ENCODE measurements at regions not wholly inside any gene's neighbourhood (a gene's known extent, or its start where the extent isn't known, plus 50 kb on each side); places are given as distances from the start of the nearest gene placed in this dataset.

- Histone ChIP-seq H2AFZ (ENCODE audit: low read depth, low read length) (no peak overlapping the region), H3K18ac (ENCODE audit: low read depth in 1 of 2, low read length in 2 of 2) (no peak overlapping the region), H3K23ac (ENCODE audit: low read length in 2 of 2) (no peak overlapping the region), H2BK15ac (ENCODE audit: low read depth, poor library complexity, severe bottlenecking) (no peak overlapping the region), H3K4me1 (ENCODE audit: control insufficient read depth, insufficient read depth, low read depth, low read length) (no peaks in the 10 kb centered on the region), H4K91ac (ENCODE audit: low read length) (no peak overlapping the region), H3K4me3 (ENCODE audit: insufficient read depth in 1 of 2, low read depth in 1 of 2, low read length in 2 of 2) (no peak overlapping the region), H2AK5ac (ENCODE audit: low read length, severe bottlenecking) (no peak overlapping the region), H2BK5ac (ENCODE audit: low read depth, low read length, poor library complexity, severe bottlenecking) (no peak overlapping the region), H3K9me3 (ENCODE audit: control insufficient read depth, low read length) (no peaks in the 10 kb centered on the region), H3K79me1 (replicated peaks; ENCODE audit: low read length, poor library complexity, severe bottlenecking) (no peaks in the 10 kb centered on the region), H3K27ac (ENCODE audit: low read length, poor library complexity, severe bottlenecking) (no peak overlapping the region), H3K9ac (ENCODE audit: low read length) (no peak overlapping the region), H2BK120ac (ENCODE audit: low read depth, low read length) (no peak overlapping the region), H2BK12ac (ENCODE audit: low read length in 2 of 2) (no peak overlapping the region), H3K27me3 (ENCODE audit: control insufficient read depth in 1 of 2, insufficient read depth in 1 of 2, low read length in 2 of 2) (no peaks in the 10 kb centered on the region), H3K4ac (ENCODE audit: low read depth in 1 of 2, low read length in 2 of 2) (no peak overlapping the region), H3K36me3 (ENCODE audit: control insufficient read depth in 1 of 2, insufficient read depth in 2 of 2, low read depth in 1 of 2, low read length in 2 of 2) (no peaks in the 10 kb centered on the region), H4K8ac (ENCODE audit: low read length) (no peak overlapping the region), H3K14ac (ENCODE audit: low read length in 2 of 2) (no peak overlapping the region), H3K4me2 (ENCODE audit: low read length, poor library complexity, severe bottlenecking) (no peak overlapping the region)
- peak; percentile 68 for DNase-seq
- 63% methylated on average over 3 of the region's 4 CpGs for WGBS
These were observed 54.2 kb upstream of the MCTP2 start for GRCh38 chr15:94177112-94177511.

- Histone ChIP-seq H2AFZ (ENCODE audit: low read depth, low read length) (no peak overlapping the region), H2AK5ac (ENCODE audit: low read length, severe bottlenecking) (no peak overlapping the region), H4K91ac (ENCODE audit: low read length) (no peak overlapping the region), H3K18ac (ENCODE audit: low read depth in 1 of 2, low read length in 2 of 2) (no peak overlapping the region), H3K4me2 (ENCODE audit: low read length, poor library complexity, severe bottlenecking) (no peak overlapping the region), H3K9ac (ENCODE audit: low read length) (no peak overlapping the region), H3K79me1 (replicated peaks; ENCODE audit: low read length, poor library complexity, severe bottlenecking) (no peaks in the 10 kb centered on the region), H3K14ac (ENCODE audit: low read length in 2 of 2) (no peak overlapping the region), H3K4ac (ENCODE audit: low read depth in 1 of 2, low read length in 2 of 2) (peak overlapping the region in 1 of 2 experiments; percentile 79), H2BK12ac (ENCODE audit: low read length in 2 of 2) (no peak overlapping the region), H3K4me3 (ENCODE audit: insufficient read depth in 1 of 2, low read depth in 1 of 2, low read length in 2 of 2) (no peak overlapping the region), H2BK5ac (ENCODE audit: low read depth, low read length, poor library complexity, severe bottlenecking) (no peak overlapping the region), H3K36me3 (ENCODE audit: control insufficient read depth in 1 of 2, insufficient read depth in 2 of 2, low read depth in 1 of 2, low read length in 2 of 2) (no peaks in the 10 kb centered on the region), H3K9me3 (ENCODE audit: control insufficient read depth, low read length) (peaks cover 4% of the 10 kb centered on the region), H2BK15ac (ENCODE audit: low read depth, poor library complexity, severe bottlenecking) (no peak overlapping the region), H3K27ac (ENCODE audit: low read length, poor library complexity, severe bottlenecking) (no peak overlapping the region), H2BK120ac (ENCODE audit: low read depth, low read length) (peak overlapping the region; percentile 34), H3K23ac (ENCODE audit: low read length in 2 of 2) (no peak overlapping the region), H3K27me3 (ENCODE audit: control insufficient read depth in 1 of 2, insufficient read depth in 1 of 2, low read length in 2 of 2) (no peaks in the 10 kb centered on the region), H4K8ac (ENCODE audit: low read length) (no peak overlapping the region), H3K4me1 (ENCODE audit: control insufficient read depth, insufficient read depth, low read depth, low read length) (no peaks in the 10 kb centered on the region)
- 81% methylated on average over 1 of the region's 1 CpG for WGBS
- DNase-seq, result peak; percentile 30
These were observed 55.9 kb upstream of the MCTP2 start for GRCh38 chr15:94175420-94175819.

- H4K91ac ChIP-seq (ENCODE audit: low read length), result no peak overlapping the region
- no peaks in the 10 kb centered on the region for H3K79me1 ChIP-seq (replicated peaks; ENCODE audit: low read length, poor library complexity, severe bottlenecking)
- no peak overlapping the region for H2AFZ ChIP-seq (ENCODE audit: low read depth, low read length)
- no peaks in the 10 kb centered on the region for H3K27me3 ChIP-seq (ENCODE audit: control insufficient read depth in 1 of 2, insufficient read depth in 1 of 2, low read length in 2 of 2)
- H3K4ac ChIP-seq (ENCODE audit: low read depth in 1 of 2, low read length in 2 of 2), result peak overlapping the region in 1 of 2 experiments; percentile 26
- H3K18ac ChIP-seq (ENCODE audit: low read depth in 1 of 2, low read length in 2 of 2), result peak overlapping the region in 1 of 2 experiments; percentile 4
- no peak overlapping the region for H3K4me2 ChIP-seq (ENCODE audit: low read length, poor library complexity, severe bottlenecking)
- no peak overlapping the region for H3K23ac ChIP-seq (ENCODE audit: low read length in 2 of 2)
- H2BK15ac ChIP-seq (ENCODE audit: low read depth, poor library complexity, severe bottlenecking), result no peak overlapping the region
- no peaks in the 10 kb centered on the region for H3K4me1 ChIP-seq (ENCODE audit: control insufficient read depth, insufficient read depth, low read depth, low read length)
- H2BK120ac ChIP-seq (ENCODE audit: low read depth, low read length), result no peak overlapping the region
- no peak overlapping the region for H3K4me3 ChIP-seq (ENCODE audit: insufficient read depth in 1 of 2, low read depth in 1 of 2, low read length in 2 of 2)
- no peak overlapping the region for H3K9ac ChIP-seq (ENCODE audit: low read length)
- H3K27ac ChIP-seq (ENCODE audit: low read length, poor library complexity, severe bottlenecking), result no peak overlapping the region
- H3K14ac ChIP-seq (ENCODE audit: low read length in 2 of 2), result no peak overlapping the region
- H4K8ac ChIP-seq (ENCODE audit: low read length), result no peak overlapping the region
- peaks cover 4% of the 10 kb centered on the region for H3K9me3 ChIP-seq (ENCODE audit: control insufficient read depth, low read length)
- H2BK5ac ChIP-seq (ENCODE audit: low read depth, low read length, poor library complexity, severe bottlenecking), result no peak overlapping the region
- DNase-seq, result peak; percentile 96
- no peaks in the 10 kb centered on the region for H3K36me3 ChIP-seq (ENCODE audit: control insufficient read depth in 1 of 2, insufficient read depth in 2 of 2, low read depth in 1 of 2, low read length in 2 of 2)
- H2AK5ac ChIP-seq (ENCODE audit: low read length, severe bottlenecking), result no peak overlapping the region
- peak overlapping the region in 1 of 2 experiments; percentile 52 for H2BK12ac ChIP-seq (ENCODE audit: low read length in 2 of 2)
These were observed 57.0 kb upstream of the MCTP2 start for GRCh38 chr15:94174399-94174802.

- H3K4me3 ChIP-seq (ENCODE audit: insufficient read depth in 1 of 2, low read depth in 1 of 2, low read length in 2 of 2), result no peak overlapping the region
- H3K36me3 ChIP-seq (ENCODE audit: control insufficient read depth in 1 of 2, insufficient read depth in 2 of 2, low read depth in 1 of 2, low read length in 2 of 2), result no peaks in the 10 kb centered on the region
- H2BK5ac ChIP-seq (ENCODE audit: low read depth, low read length, poor library complexity, severe bottlenecking), result no peak overlapping the region
These were observed 63.1 kb upstream of the MCTP2 start for GRCh38 chr15:94168250-94168649.

More at GRCh38 chr15:94168250-94168649, 63.1 kb upstream of the MCTP2 start:
- 74% methylated on average over 8 of the region's 8 CpGs for WGBS
- DNase-seq, result no peak
- Histone ChIP-seq H2BK15ac (ENCODE audit: low read depth, poor library complexity, severe bottlenecking) (no peak overlapping the region), H3K27ac (ENCODE audit: low read length, poor library complexity, severe bottlenecking) (no peak overlapping the region), H3K4me1 (ENCODE audit: control insufficient read depth, insufficient read depth, low read depth, low read length) (no peaks in the 10 kb centered on the region), H3K14ac (ENCODE audit: low read length in 2 of 2) (no peak overlapping the region), H3K9me3 (ENCODE audit: control insufficient read depth, low read length) (peaks cover 4% of the 10 kb centered on the region), H2BK12ac (ENCODE audit: low read length in 2 of 2) (no peak overlapping the region), H3K4me2 (ENCODE audit: low read length, poor library complexity, severe bottlenecking) (no peak overlapping the region), H3K9ac (ENCODE audit: low read length) (no peak overlapping the region), H2BK120ac (ENCODE audit: low read depth, low read length) (no peak overlapping the region), H4K8ac (ENCODE audit: low read length) (no peak overlapping the region), H3K27me3 (ENCODE audit: control insufficient read depth in 1 of 2, insufficient read depth in 1 of 2, low read length in 2 of 2) (no peaks in the 10 kb centered on the region), H4K91ac (ENCODE audit: low read length) (no peak overlapping the region), H3K18ac (ENCODE audit: low read depth in 1 of 2, low read length in 2 of 2) (no peak overlapping the region), H3K4ac (ENCODE audit: low read depth in 1 of 2, low read length in 2 of 2) (no peak overlapping the region), H2AFZ (ENCODE audit: low read depth, low read length) (no peak overlapping the region), H3K23ac (ENCODE audit: low read length in 2 of 2) (no peak overlapping the region), H2AK5ac (ENCODE audit: low read length, severe bottlenecking) (no peak overlapping the region), H3K79me1 (replicated peaks; ENCODE audit: low read length, poor library complexity, severe bottlenecking) (no peaks in the 10 kb centered on the region)
